Muscle layer of duodenum (tissue), 2 donors: ENCODE measurements at regions not wholly inside any gene's neighbourhood (a gene's known extent, or its start where the extent isn't known, plus 50 kb on each side); places are given as distances from the start of the nearest gene placed in this dataset.
A peak's percentile ranks its signal among the peaks of the same experiment; 100 is the strongest.

Experiments
- H3K27ac ChIP-seq: one replicate; pipeline ENCODE4 v1.7.0; 2013; ENCODE audit warnings: mild to moderate bottlenecking, low read length
- H3K27me3 ChIP-seq: one replicate; pipeline ENCODE4 v1.7.0; 2013; ENCODE audit warnings: low read depth, mild to moderate bottlenecking, control low read depth, low read length
- H3K36me3 ChIP-seq, 2 donors: one replicate each; pipeline ENCODE4 v1.7.0; 2013; ENCODE audit warnings: low read length in 2 of 2, control low read depth in 1 of 2, mild to moderate bottlenecking in 1 of 2; ENCODE audit not compliant: insufficient read depth in 2 of 2, control insufficient read depth in 1 of 2
- H3K4me1 ChIP-seq, 2 donors: one replicate each; pipeline ENCODE4 v1.7.0; 2013; ENCODE audit warnings: low read length in 2 of 2, mild to moderate bottlenecking in 2 of 2, control low read depth in 1 of 2, moderate library complexity in 1 of 2; ENCODE audit not compliant: insufficient read depth in 2 of 2, control insufficient read depth in 1 of 2
- H3K4me3 ChIP-seq, 2 donors: one replicate each; pipeline ENCODE4 v1.7.0; 2013; ENCODE audit warnings: low read length in 2 of 2, low read depth in 1 of 2, mild to moderate bottlenecking in 1 of 2
- H3K9me3 ChIP-seq, 2 donors: one replicate each; pipeline ENCODE4 v1.7.0; 2013; ENCODE audit warnings: low read length in 2 of 2, control low read depth in 1 of 2, mild to moderate bottlenecking in 1 of 2; ENCODE audit not compliant: control insufficient read depth in 1 of 2
- donor health status: healthy.

GRCh38 chr1:192945390-192946130 lies 113.6 kb downstream of the UCHL5 start:
- no peaks in the 10 kb centered on the region for H3K36me3 ChIP-seq
- no peak overlapping the region for H3K27ac ChIP-seq
- H3K27me3 ChIP-seq: no peaks in the 10 kb centered on the region
- H3K4me1 ChIP-seq: no peaks in the 10 kb centered on the region
- no peaks in the 10 kb centered on the region for H3K9me3 ChIP-seq
- H3K4me3 ChIP-seq: no peak overlapping the region

GRCh38 chr1:192949783-192950182 lies 109.4 kb downstream of the UCHL5 start:
- no peaks in the 10 kb centered on the region for H3K9me3 ChIP-seq
- H3K36me3 ChIP-seq: no peaks in the 10 kb centered on the region
- H3K27me3 ChIP-seq: no peaks in the 10 kb centered on the region
- no peak overlapping the region for H3K4me3 ChIP-seq
- H3K27ac ChIP-seq: no peak overlapping the region
- peaks cover 0 to 13% of the 10 kb centered on the region in 2 donors for H3K4me1 ChIP-seq

- no peaks in the 10 kb centered on the region for H3K27me3 ChIP-seq
- no peaks in the 10 kb centered on the region for H3K36me3 ChIP-seq
- peaks cover 0 to 13% of the 10 kb centered on the region in 2 donors for H3K4me1 ChIP-seq
- no peaks in the 10 kb centered on the region for H3K9me3 ChIP-seq
- H3K4me3 ChIP-seq: no peak overlapping the region
- no peak overlapping the region for H3K27ac ChIP-seq
Measured at GRCh38 chr1:192950926-192951325, 108.2 kb downstream of the UCHL5 start.

- Histone ChIP-seq H3K9me3 (no peaks in the 10 kb centered on the region), H3K27ac (no peak overlapping the region), H3K27me3 (no peaks in the 10 kb centered on the region), H3K4me1 (peaks cover 0 to 13% of the 10 kb centered on the region in 2 donors), H3K4me3 (no peak overlapping the region), H3K36me3 (no peaks in the 10 kb centered on the region)
Measured at GRCh38 chr1:192951691-192952460, 107.3 kb downstream of the UCHL5 start.

- Histone ChIP-seq H3K4me1 (peaks cover 0 to 13% of the 10 kb centered on the region in 2 donors), H3K4me3 (no peak overlapping the region), H3K27me3 (no peaks in the 10 kb centered on the region), H3K9me3 (no peaks in the 10 kb centered on the region), H3K27ac (peak overlapping the region; percentile 6), H3K36me3 (no peaks in the 10 kb centered on the region)
Measured at GRCh38 chr1:192952646-192953045, 106.5 kb downstream of the UCHL5 start.

- Histone ChIP-seq H3K27ac (no peak overlapping the region), H3K27me3 (no peaks in the 10 kb centered on the region), H3K9me3 (no peaks in the 10 kb centered on the region)
Measured at GRCh38 chr1:192954705-192955265, 104.4 kb downstream of the UCHL5 start.

GRCh38 chr1:192958350-192958749 lies 100.8 kb downstream of the UCHL5 start:
- no peaks in the 10 kb centered on the region for H3K9me3 ChIP-seq
- no peaks in the 10 kb centered on the region for H3K36me3 ChIP-seq
- no peaks in the 10 kb centered on the region for H3K27me3 ChIP-seq
- H3K4me1 ChIP-seq: no peaks in the 10 kb centered on the region
- no peak overlapping the region for H3K4me3 ChIP-seq
- no peak overlapping the region for H3K27ac ChIP-seq

More at GRCh38 chr1:192954705-192955265, 104.4 kb downstream of the UCHL5 start:
- Histone ChIP-seq H3K36me3 (no peaks in the 10 kb centered on the region), H3K4me1 (peaks cover 0 to 13% of the 10 kb centered on the region in 2 donors), H3K4me3 (no peak overlapping the region)

- H3K27me3 ChIP-seq: no peaks in the 10 kb centered on the region
- H3K4me1 ChIP-seq: no peaks in the 10 kb centered on the region
- no peaks in the 10 kb centered on the region for H3K9me3 ChIP-seq
- H3K4me3 ChIP-seq: no peak overlapping the region
- H3K27ac ChIP-seq: no peak overlapping the region
- no peaks in the 10 kb centered on the region for H3K36me3 ChIP-seq
Measured at GRCh38 chr1:192958871-192959270, 100.3 kb downstream of the UCHL5 start.

- no peaks in the 10 kb centered on the region for H3K4me1 ChIP-seq
- H3K27ac ChIP-seq: no peak overlapping the region
- H3K27me3 ChIP-seq: no peaks in the 10 kb centered on the region
- H3K9me3 ChIP-seq: no peaks in the 10 kb centered on the region
- no peak overlapping the region for H3K4me3 ChIP-seq
- H3K36me3 ChIP-seq: no peaks in the 10 kb centered on the region
Measured at GRCh38 chr1:192959657-192960186, 99.4 kb downstream of the UCHL5 start.
